H9 (cell line): ENCODE measurements at regions not wholly inside any gene's neighbourhood (a gene's known extent, or its start where the extent isn't known, plus 50 kb on each side); places are given as distances from the start of the nearest gene placed in this dataset.

Source experiments
- DNase-seq: peaks from one replicate; pipeline ENCODE4 v3.0.0-alpha.2; 2017
- H2AFZ ChIP-seq: one replicate; pipeline ENCODE4 v1.6.1; 2013; ENCODE audit warnings: mild to moderate bottlenecking, low read length, control low read depth, moderate library complexity
- H2AK5ac ChIP-seq: 2 replicates; pipeline ENCODE4 v1.6.1; 2013; ENCODE audit warnings: low read length, control low read depth, mixed read lengths; ENCODE audit not compliant: insufficient read length
- H2BK120ac ChIP-seq: one replicate; pipeline ENCODE4 v1.6.1; 2013; ENCODE audit warnings: low read depth, mild to moderate bottlenecking, low read length, control low read depth, inconsistent platforms; ENCODE audit not compliant: poor library complexity, severe bottlenecking
- H2BK12ac ChIP-seq: 2 replicates; pipeline ENCODE4 v1.6.1; 2013; ENCODE audit warnings: low read length, control low read depth, mixed read lengths, low read depth; ENCODE audit not compliant: insufficient read length
- H2BK15ac ChIP-seq: 2 replicates; pipeline ENCODE4 v1.6.1; 2013; ENCODE audit warnings: low read depth, low read length, control low read depth
- H2BK20ac ChIP-seq: one replicate; pipeline ENCODE4 v1.6.1; 2013; ENCODE audit warnings: low read depth, mild to moderate bottlenecking, low read length, control low read depth, inconsistent platforms; ENCODE audit not compliant: poor library complexity, severe bottlenecking
- H2BK5ac ChIP-seq: 2 replicates; pipeline ENCODE4 v1.6.1; 2013; ENCODE audit warnings: low read length, control low read depth, mixed read lengths; ENCODE audit not compliant: insufficient read length
- H3K14ac ChIP-seq: 2 replicates; pipeline ENCODE4 v1.6.1; 2013; ENCODE audit warnings: low read length, control low read depth; ENCODE audit not compliant: insufficient read depth
- H3K18ac ChIP-seq: 2 replicates; pipeline ENCODE4 v1.6.1; 2013; ENCODE audit warnings: low read depth, mild to moderate bottlenecking, mixed read lengths, low read length, control low read depth; ENCODE audit not compliant: insufficient read length
- H3K23ac ChIP-seq: 2 replicates; pipeline ENCODE4 v1.6.1; 2013; ENCODE audit warnings: low read length, control low read depth, mixed read lengths, low read depth; ENCODE audit not compliant: insufficient read length
- H3K23me2 ChIP-seq: 2 replicates; pipeline ENCODE4 v1.6.1; 2013; ENCODE audit warnings: low read depth, mild to moderate bottlenecking, mixed read lengths, low read length, control low read depth; ENCODE audit not compliant: insufficient read length, poor library complexity, severe bottlenecking
- H3K27ac ChIP-seq: 2 replicates; pipeline ENCODE4 v1.5.1; 2013; ENCODE audit warnings: low read length, control low read depth, mixed read lengths, low read depth; ENCODE audit not compliant: insufficient read length
- H3K27me3 ChIP-seq: 2 replicates; pipeline ENCODE4 v1.6.1; 2013; ENCODE audit warnings: low read length, control low read depth, inconsistent platforms; ENCODE audit not compliant: insufficient read depth
- H3K4ac ChIP-seq: 2 replicates; pipeline ENCODE4 v1.6.1; 2013; ENCODE audit warnings: low read depth, mild to moderate bottlenecking, control low read depth, inconsistent platforms, low read length, moderate library complexity
- H3K4me1 ChIP-seq: 2 replicates; pipeline ENCODE4 v1.6.1; 2013; ENCODE audit warnings: low read length, control low read depth, inconsistent platforms; ENCODE audit not compliant: insufficient read depth
- H3K4me2 ChIP-seq: 2 replicates; pipeline ENCODE4 v1.6.1; 2013; ENCODE audit warnings: low read length, control low read depth, mixed read lengths; ENCODE audit not compliant: insufficient read length, insufficient read depth
- H3K56ac ChIP-seq: 2 replicates; pipeline ENCODE4 v1.6.1; 2013; ENCODE audit warnings: low read depth, mild to moderate bottlenecking, mixed read lengths, low read length, control low read depth; ENCODE audit not compliant: insufficient read length
- H3K79me1 ChIP-seq: 2 replicates; pipeline ENCODE4 v1.6.1; 2013; ENCODE audit warnings: low read depth, mild to moderate bottlenecking, moderate library complexity, low read length, control low read depth, inconsistent platforms; ENCODE audit not compliant: insufficient read depth, poor library complexity, severe bottlenecking
- H3K79me2 ChIP-seq: 2 replicates; pipeline ENCODE4 v1.6.1; 2013; ENCODE audit warnings: low read length, control low read depth, inconsistent platforms; ENCODE audit not compliant: insufficient read depth
- H3K9ac ChIP-seq: 2 replicates; pipeline ENCODE4 v1.6.1; 2013; ENCODE audit warnings: low read length, control low read depth, mixed read lengths; ENCODE audit not compliant: insufficient read length; ENCODE audit errors: extremely low read depth
- H3K9me3 ChIP-seq: one replicate; pipeline ENCODE4 v1.6.1; 2013; ENCODE audit warnings: low read depth, low read length, inconsistent platforms; ENCODE audit not compliant: control insufficient read depth
- H3T11ph ChIP-seq: one replicate; pipeline ENCODE4 v1.6.1; 2013; ENCODE audit warnings: mild to moderate bottlenecking, low read length, control low read depth, inconsistent platforms
- H4K20me1 ChIP-seq: one replicate; pipeline ENCODE4 v1.6.1; 2013; ENCODE audit not compliant: control insufficient read depth, insufficient read length, insufficient read depth
- H4K5ac ChIP-seq: 2 replicates; pipeline ENCODE4 v1.6.1; 2013; ENCODE audit warnings: low read depth, mild to moderate bottlenecking, mixed read lengths, low read length, control low read depth; ENCODE audit not compliant: insufficient read length
- H4K8ac ChIP-seq: replicated peaks from 2 replicates; pipeline ENCODE4 v1.6.1; 2013; ENCODE audit warnings: low read length, control low read depth, mixed read lengths, low read depth; ENCODE audit not compliant: insufficient read length
- H4K91ac ChIP-seq: 2 replicates; pipeline ENCODE4 v1.6.1; 2013; ENCODE audit warnings: low read depth, mild to moderate bottlenecking, moderate library complexity, mixed read lengths, low read length, control low read depth; ENCODE audit not compliant: insufficient read length
- H3K27ac Mint-ChIP-seq, 3 experiments: 2 replicates in 2 of 3; 3 replicates in 1 of 3; pipeline ENCODE4 v1.8.0; 2020 to 2021; ENCODE audit warnings: mixed read lengths in 3 of 3, mild to moderate bottlenecking in 1 of 3, moderate library complexity in 1 of 3
- H3K27me3 Mint-ChIP-seq: 2 replicates; pipeline ENCODE4 v1.8.0; 2021; ENCODE audit warnings: low read depth, mild to moderate bottlenecking, moderate library complexity, mixed read lengths
- H3K36me3 Mint-ChIP-seq, 3 experiments: 2 replicates in 2 of 3; 3 replicates in 1 of 3; pipeline ENCODE4 v1.8.0; 2020 to 2021; ENCODE audit warnings: low read depth in 3 of 3, mixed read lengths in 3 of 3; ENCODE audit not compliant: insufficient read depth in 1 of 3
- H3K4me1 Mint-ChIP-seq, 2 experiments: 2 replicates each; pipeline ENCODE4 v1.8.0; 2020; ENCODE audit warnings: mixed read lengths in 2 of 2
- H3K4me3 Mint-ChIP-seq, 2 experiments: 2 replicates in 1 of 2; 3 replicates in 1 of 2; pipeline ENCODE4 v1.8.0; 2020 to 2021; ENCODE audit warnings: mild to moderate bottlenecking in 2 of 2, mixed read lengths in 2 of 2, moderate library complexity in 1 of 2
- H3K9me3 Mint-ChIP-seq, 2 experiments: 2 replicates in 1 of 2; 3 replicates in 1 of 2; pipeline ENCODE4 v1.8.0; 2020; ENCODE audit warnings: mild to moderate bottlenecking in 2 of 2, mixed read lengths in 2 of 2, moderate library complexity in 1 of 2
- CTCF ChIP-seq: fragments of 200-600 bp; sonication (generic); conservative IDR thresholded peaks from 3 replicates; pipeline ENCODE4 v1.8.0; 2021; ENCODE audit warnings: antibody characterized with exemption, mild to moderate bottlenecking
- WGBS: extraction: QIAGEN DNeasy Blood & Tissue Kit; methylation state at CpG from one replicate; pipeline ENCODE4 v1.1.7; 2013; ENCODE audit warnings: missing lambda C conversion rate, low lambda C conversion rate, mixed read lengths; ENCODE audit not compliant: insufficient read length; ENCODE audit errors: extremely low coverage; 5-methylcytosine and 5-hydroxymethylcytosine counted together

DNA sequence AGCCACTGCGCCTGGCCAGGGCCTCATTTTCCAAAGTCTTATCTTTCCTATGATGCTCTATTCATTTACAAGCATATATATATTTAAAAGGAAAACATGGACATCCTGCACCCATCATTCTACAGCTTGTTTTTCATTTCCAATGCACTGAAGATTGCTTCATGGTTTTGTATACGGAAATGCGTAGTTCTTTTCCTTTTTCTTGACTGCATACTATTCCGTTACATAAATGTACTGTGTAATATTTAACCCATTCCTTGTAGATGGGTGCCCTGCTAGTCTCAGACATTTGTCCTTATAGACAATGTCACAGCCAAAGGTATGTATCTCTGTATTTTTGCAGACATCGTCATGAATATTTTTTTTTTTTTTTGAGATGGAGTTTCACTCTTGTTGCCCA lies 257.0 kb downstream of the ASMT start:
- Histone ChIP-seq H3T11ph (no peak overlapping the region), H2BK15ac (no peak overlapping the region), H2BK5ac (no peak overlapping the region), H3K9me3 (no peaks in the 10 kb centered on the region), H2AK5ac (no peak overlapping the region), H2BK120ac (no peak overlapping the region), H3K4me2 (no peak overlapping the region), H3K9ac (no peak overlapping the region), H3K27me3 (no peaks in the 10 kb centered on the region), H3K23me2 (no peaks in the 10 kb centered on the region), H3K79me2 (no peaks in the 10 kb centered on the region), H3K4me1 (no peaks in the 10 kb centered on the region), H3K14ac (no peak overlapping the region), H2AFZ (no peak overlapping the region), H3K23ac (no peak overlapping the region), H3K18ac (no peak overlapping the region), H3K79me1 (no peaks in the 10 kb centered on the region), H4K20me1 (no peaks in the 10 kb centered on the region), H4K8ac (no peak overlapping the region), H3K56ac (no peak overlapping the region), H3K27ac (no peak overlapping the region), H3K4ac (no peak overlapping the region), H2BK20ac (no peak overlapping the region), H4K5ac (no peak overlapping the region), H2BK12ac (no peak overlapping the region), H4K91ac (no peak overlapping the region)
- peaks cover 0 to 5% of the 10 kb centered on the region in 2 experiments; a peak in 2 of 4 replicates for H3K4me1 Mint-ChIP-seq
- no peak for DNase-seq
- no peaks in the 10 kb centered on the region; a peak in 1 of 5 replicates for H3K9me3 Mint-ChIP-seq
- H3K4me3 Mint-ChIP-seq: no peak overlapping the region
- H3K27me3 Mint-ChIP-seq: peaks cover 2% of the 10 kb centered on the region
- TF ChIP-seq CTCF: no peak
- H3K27ac Mint-ChIP-seq: no peak overlapping the region
- H3K36me3 Mint-ChIP-seq: no peaks in the 10 kb centered on the region
- WGBS: no CpG with 5 or more reads among the region's 5 CpGs
